ENCODE measurements at regions not wholly inside any gene's neighbourhood (a gene's known extent, or its start where the extent isn't known, plus 50 kb on each side); places are given as distances from the start of the nearest gene placed in this dataset.

DNA sequence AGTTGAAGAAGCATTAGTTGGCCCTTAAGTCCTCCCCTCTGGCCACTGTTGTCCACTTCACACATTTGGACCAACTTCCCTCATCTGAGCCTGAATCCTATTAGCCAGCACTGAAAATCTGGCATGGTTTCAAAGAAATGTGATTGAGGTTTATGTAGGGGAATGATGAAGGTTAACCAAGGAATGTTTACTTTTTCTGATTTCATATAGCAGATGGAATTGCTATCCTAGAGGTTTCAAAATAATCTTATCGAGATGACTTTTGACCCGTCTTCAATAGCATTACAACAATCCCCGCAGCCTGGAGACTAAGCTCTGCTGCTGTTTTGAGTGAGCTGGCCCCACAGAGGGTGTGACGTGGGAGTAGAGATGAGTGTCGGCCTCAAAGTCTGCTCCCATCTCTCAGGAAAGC, 200.8 kb upstream of the IL12A start:
- no peak for DNase-seq
- TF ChIP-seq, protein P1, sequence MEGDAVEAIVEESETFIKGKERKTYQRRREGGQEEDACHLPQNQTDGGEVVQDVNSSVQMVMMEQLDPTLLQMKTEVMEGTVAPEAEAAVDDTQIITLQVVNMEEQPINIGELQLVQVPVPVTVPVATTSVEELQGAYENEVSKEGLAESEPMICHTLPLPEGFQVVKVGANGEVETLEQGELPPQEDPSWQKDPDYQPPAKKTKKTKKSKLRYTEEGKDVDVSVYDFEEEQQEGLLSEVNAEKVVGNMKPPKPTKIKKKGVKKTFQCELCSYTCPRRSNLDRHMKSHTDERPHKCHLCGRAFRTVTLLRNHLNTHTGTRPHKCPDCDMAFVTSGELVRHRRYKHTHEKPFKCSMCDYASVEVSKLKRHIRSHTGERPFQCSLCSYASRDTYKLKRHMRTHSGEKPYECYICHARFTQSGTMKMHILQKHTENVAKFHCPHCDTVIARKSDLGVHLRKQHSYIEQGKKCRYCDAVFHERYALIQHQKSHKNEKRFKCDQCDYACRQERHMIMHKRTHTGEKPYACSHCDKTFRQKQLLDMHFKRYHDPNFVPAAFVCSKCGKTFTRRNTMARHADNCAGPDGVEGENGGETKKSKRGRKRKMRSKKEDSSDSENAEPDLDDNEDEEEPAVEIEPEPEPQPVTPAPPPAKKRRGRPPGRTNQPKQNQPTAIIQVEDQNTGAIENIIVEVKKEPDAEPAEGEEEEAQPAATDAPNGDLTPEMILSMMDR (conservative IDR thresholded peaks at IDR 0.05), result no peak
- H3K36me3 ChIP-seq (ENCODE audit: control insufficient read depth, insufficient read depth, low read length), result no peaks in the 10 kb centered on the region
- Mint-ChIP-seq H3K27ac (no peak overlapping the region), H3K4me1 (peaks cover 36% of the 10 kb centered on the region), H3K4me3 (no peak overlapping the region), H3K27me3 (ENCODE audit: insufficient read depth) (no peaks in the 10 kb centered on the region), H3K36me3 (ENCODE audit: low read depth) (no peaks in the 10 kb centered on the region), H3K9me3 (no peaks in the 10 kb centered on the region)
- no peaks in the 10 kb centered on the region for H3K9me3 ChIP-seq (ENCODE audit: control insufficient read depth, low read length)
- peaks cover 34% of the 10 kb centered on the region for H3K4me1 ChIP-seq (ENCODE audit: control insufficient read depth, insufficient read depth, low read length)
- no peaks in the 10 kb centered on the region for H3K27me3 ChIP-seq (ENCODE audit: control insufficient read depth, insufficient read depth, low read length, poor library complexity, severe bottlenecking)
- WGBS, 2 experiments (ENCODE audit: insufficient coverage in 1 of 2, insufficient read length in 1 of 2), result 90 to 94% methylated on average over 3 to 5 of the region's 5 CpGs
- H3K9ac ChIP-seq (ENCODE audit: extremely low read depth, low read length, poor library complexity, severe bottlenecking), result no peak overlapping the region
- H3K27ac ChIP-seq (ENCODE audit: low read depth, low read length), result no peak overlapping the region
- H3K4me3 ChIP-seq (ENCODE audit: low read length), result no peak overlapping the region

DNA sequence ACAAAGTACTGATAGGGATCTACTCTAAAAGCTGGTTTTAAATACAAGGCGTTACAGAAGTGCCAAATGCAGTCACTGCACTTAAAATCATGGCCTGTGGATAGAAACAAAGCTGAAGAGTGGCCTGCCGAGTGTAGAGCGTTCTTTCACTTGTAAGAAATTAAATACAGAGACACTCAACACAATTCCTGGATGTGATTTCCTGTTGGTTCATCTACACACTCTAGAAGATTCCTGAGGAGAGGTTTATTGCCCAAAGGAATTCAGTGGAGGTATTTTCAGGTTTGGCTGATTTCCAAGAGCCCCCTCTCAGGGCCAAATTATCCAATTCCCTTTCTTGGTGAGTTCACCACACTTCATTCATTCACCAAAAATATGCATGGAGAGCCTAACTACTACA, 200.3 kb upstream of the IL12A start:
- Mint-ChIP-seq H3K36me3 (ENCODE audit: low read depth) (no peaks in the 10 kb centered on the region), H3K4me3 (no peak overlapping the region), H3K27ac (no peak overlapping the region), H3K4me1 (peaks cover 32% of the 10 kb centered on the region), H3K27me3 (ENCODE audit: insufficient read depth) (no peaks in the 10 kb centered on the region), H3K9me3 (no peaks in the 10 kb centered on the region)
- DNase-seq, result no peak
- H3K9ac ChIP-seq (ENCODE audit: extremely low read depth, low read length, poor library complexity, severe bottlenecking), result no peak overlapping the region
- no peaks in the 10 kb centered on the region for H3K27me3 ChIP-seq (ENCODE audit: control insufficient read depth, insufficient read depth, low read length, poor library complexity, severe bottlenecking)
- H3K27ac ChIP-seq (ENCODE audit: low read depth, low read length), result no peak overlapping the region
- no peaks in the 10 kb centered on the region for H3K36me3 ChIP-seq (ENCODE audit: control insufficient read depth, insufficient read depth, low read length)
- H3K9me3 ChIP-seq (ENCODE audit: control insufficient read depth, low read length), result no peaks in the 10 kb centered on the region
- peaks cover 34% of the 10 kb centered on the region for H3K4me1 ChIP-seq (ENCODE audit: control insufficient read depth, insufficient read depth, low read length)
- 83 to 90% methylated on average over 2 to 3 of the region's 3 CpGs for WGBS, 2 experiments (ENCODE audit: insufficient coverage in 1 of 2, insufficient read length in 1 of 2)
- no peak overlapping the region for H3K4me3 ChIP-seq (ENCODE audit: low read length)
- TF ChIP-seq, protein P1 (conservative IDR thresholded peaks at IDR 0.05), result no peak

GRCh38 chr3:159789017-159789416, 199.6 kb upstream of the IL12A start:
- H3K27ac Mint-ChIP-seq, result no peak overlapping the region
- TF ChIP-seq, protein P1 (conservative IDR thresholded peaks at IDR 0.05), result no peak
- no peaks in the 10 kb centered on the region for H3K9me3 ChIP-seq (ENCODE audit: control insufficient read depth, low read length)
- no peak overlapping the region for H3K4me3 ChIP-seq (ENCODE audit: low read length)
- H3K4me3 Mint-ChIP-seq, result no peak overlapping the region
- H3K36me3 ChIP-seq (ENCODE audit: control insufficient read depth, insufficient read depth, low read length), result no peaks in the 10 kb centered on the region
- no peak overlapping the region for H3K9ac ChIP-seq (ENCODE audit: extremely low read depth, low read length, poor library complexity, severe bottlenecking)
- no peaks in the 10 kb centered on the region for H3K36me3 Mint-ChIP-seq (ENCODE audit: low read depth)
- DNase-seq, result no peak
- H3K27me3 ChIP-seq (ENCODE audit: control insufficient read depth, insufficient read depth, low read length, poor library complexity, severe bottlenecking), result no peaks in the 10 kb centered on the region
- peaks cover 34% of the 10 kb centered on the region for H3K4me1 ChIP-seq (ENCODE audit: control insufficient read depth, insufficient read depth, low read length)
- no peaks in the 10 kb centered on the region for H3K27me3 Mint-ChIP-seq (ENCODE audit: insufficient read depth)
- WGBS, 2 experiments (ENCODE audit: insufficient coverage in 1 of 2, insufficient read length in 1 of 2), result 83 to 92% methylated on average over 1 to 3 of the region's 4 CpGs
- no peaks in the 10 kb centered on the region for H3K9me3 Mint-ChIP-seq
- no peak overlapping the region for H3K27ac ChIP-seq (ENCODE audit: low read depth, low read length)
- peaks cover 32% of the 10 kb centered on the region for H3K4me1 Mint-ChIP-seq

Data from endodermal cell (in vitro differentiated cells).